Sigmoid colon (tissue), 6 donors: ENCODE measurements at regions not wholly inside any gene's neighbourhood (a gene's known extent, or its start where the extent isn't known, plus 50 kb on each side); places are given as distances from the start of the nearest gene placed in this dataset.
A peak's percentile ranks its signal among the peaks of the same experiment; 100 is the strongest.

Experiments used
- DNase-seq: peaks from one replicate; pipeline ENCODE4 v3.0.0-alpha.2; 2019
- H3K27ac ChIP-seq, 4 donors: fragments of 200-600 bp; sonication (generic); one replicate each; pipeline ENCODE4 v1.5.1; 2016 to 2019; ENCODE audit warnings: mild to moderate bottlenecking in 1 of 4
- H3K27me3 ChIP-seq, 3 donors: fragments of 200-600 bp; sonication (generic); one replicate each; pipeline ENCODE4 v1.5.1; 2019; ENCODE audit warnings: mild to moderate bottlenecking in 1 of 3
- H3K36me3 ChIP-seq, 4 donors: fragments of 200-600 bp; sonication (generic); one replicate each; pipeline ENCODE4 v1.5.1; 2016 to 2019
- H3K4me1 ChIP-seq, 4 donors: fragments of 200-600 bp; sonication (generic); one replicate each; pipeline ENCODE4 v1.5.1; 2017 to 2019
- H3K4me3 ChIP-seq, 4 donors: fragments of 200-600 bp; sonication (generic); one replicate each; pipeline ENCODE4 v1.5.1; 2017 to 2019; ENCODE audit warnings: mild to moderate bottlenecking in 2 of 4, moderate library complexity in 1 of 4
- H3K9me3 ChIP-seq, 4 donors: fragments of 200-600 bp in 3 of 4; sonication (generic) in 3 of 4; one replicate each; pipeline versions ENCODE4 v1.5.1 to v1.6.1; 2013 to 2019
- CTCF ChIP-seq, 4 experiments: fragments of 450-650 bp in 3 of 4; fragments of 200-600 bp in 1 of 4; IDR thresholded peaks; one replicate each; pipeline ENCODE4 v1.5.1; 2016 to 2019; ENCODE audit warnings: antibody characterized with exemption in 4 of 4, mild to moderate bottlenecking in 3 of 4, moderate library complexity in 2 of 4
- EP300 ChIP-seq, 4 donors: sonication (generic); formaldehyde crosslinking; IDR thresholded peaks; one replicate each; pipeline ENCODE4 v1.6.1; 2017; ENCODE audit warnings: antibody characterized with exemption in 4 of 4
- POLR2A ChIP-seq, 2 donors: fragments of 450-650 bp; IDR thresholded peaks; one replicate each; pipeline ENCODE4 v1.6.1; 2016; ENCODE audit warnings: antibody characterized with exemption in 2 of 2, mild to moderate bottlenecking in 2 of 2, moderate library complexity in 2 of 2
- POLR2AphosphoS5 ChIP-seq, 4 donors: sonication (generic); formaldehyde crosslinking; IDR thresholded peaks; one replicate each; pipeline ENCODE4 v1.6.1; 2017; ENCODE audit warnings: antibody characterized with exemption in 4 of 4
- WGBS, 2 donors: extraction: QIAGEN DNeasy Blood & Tissue Kit; methylation state at CpG; one replicate each; pipeline ENCODE4 v1.1.7; 2013; 5-methylcytosine and 5-hydroxymethylcytosine counted together
- intact Hi-C: fragments of 100-400 bp; cut with DNase I; formaldehyde crosslinking; loops from one replicate; pipeline ENCODE4 v1.15.1; 2023
- donor health status: healthy with polysubstance abuse.
- donor health status: healthy.

GRCh38 chr5:171692107-171692506 is 93.5 kb upstream of the SMIM23 start:
- Histone ChIP-seq H3K4me3 (no peak overlapping the region), H3K36me3 (no peaks in the 10 kb centered on the region), H3K27me3 (no peaks in the 10 kb centered on the region), H3K4me1 (no peaks in the 10 kb centered on the region), H3K27ac (no peak overlapping the region), H3K9me3 (no peaks in the 10 kb centered on the region)
- intact Hi-C loops: no loop called here
- TF ChIP-seq POLR2A (IDR thresholded peaks at IDR 0.05) (no peak), EP300 (IDR thresholded peaks at IDR 0.05) (no peak)
- WGBS, 2 donors: 68 to 83% methylated on average over 3 of the region's 3 CpGs
- no peak for DNase-seq

- no peak overlapping the region for H3K4me3 ChIP-seq
- H3K36me3 ChIP-seq: no peaks in the 10 kb centered on the region
- H3K27ac ChIP-seq: no peak overlapping the region
- intact Hi-C loops: no loop called here
- H3K4me1 ChIP-seq: no peaks in the 10 kb centered on the region
- no peaks in the 10 kb centered on the region for H3K27me3 ChIP-seq
- 75 to 85% methylated on average over 4 of the region's 4 CpGs for WGBS, 2 donors
- no peak for TF ChIP-seq POLR2A (IDR thresholded peaks at IDR 0.05)
- no peak for TF ChIP-seq CTCF (IDR thresholded peaks at IDR 0.05)
- no peak for TF ChIP-seq POLR2AphosphoS5 (IDR thresholded peaks at IDR 0.05)
- TF ChIP-seq EP300 (IDR thresholded peaks at IDR 0.05): no peak
- no peaks in the 10 kb centered on the region for H3K9me3 ChIP-seq
- no peak for DNase-seq
Measured at GRCh38 chr5:171692936-171693335, 92.7 kb upstream of the SMIM23 start.

- TF ChIP-seq POLR2A (IDR thresholded peaks at IDR 0.05) (no peak), CTCF (IDR thresholded peaks at IDR 0.05) (no peak), POLR2AphosphoS5 (IDR thresholded peaks at IDR 0.05) (no peak), EP300 (IDR thresholded peaks at IDR 0.05) (no peak)
- DNase-seq: no peak
- Histone ChIP-seq H3K9me3 (no peaks in the 10 kb centered on the region), H3K27me3 (no peaks in the 10 kb centered on the region), H3K36me3 (no peaks in the 10 kb centered on the region), H3K27ac (no peak overlapping the region), H3K4me1 (no peaks in the 10 kb centered on the region), H3K4me3 (no peak overlapping the region)
- intact Hi-C loops: no loop called here
- whole genome bisulfite sequencing, 2 donors: 42 to 61% methylated on average over 3 of the region's 3 CpGs
Measured at GRCh38 chr5:171693412-171693811, 92.2 kb upstream of the SMIM23 start.

GRCh38 chr5:171695804-171696203 is 89.8 kb upstream of the SMIM23 start:
- Histone ChIP-seq H3K36me3 (no peaks in the 10 kb centered on the region), H3K4me3 (no peak overlapping the region), H3K27ac (no peak overlapping the region), H3K27me3 (no peaks in the 10 kb centered on the region), H3K4me1 (no peaks in the 10 kb centered on the region), H3K9me3 (no peaks in the 10 kb centered on the region)
- WGBS, 2 donors: 86 to 87% methylated on average over 2 of the region's 2 CpGs
- intact Hi-C loops: no loop called here
- DNase-seq: peak; percentile 7
- TF ChIP-seq POLR2AphosphoS5 (IDR thresholded peaks at IDR 0.05) (no peak), POLR2A (IDR thresholded peaks at IDR 0.05) (no peak), CTCF (IDR thresholded peaks at IDR 0.05) (no peak), EP300 (IDR thresholded peaks at IDR 0.05) (no peak)

GRCh38 chr5:171697221-171698102 is 88.2 kb upstream of the SMIM23 start:
- no peaks in the 10 kb centered on the region for H3K36me3 ChIP-seq
- intact Hi-C loops: no loop called here
- no peaks in the 10 kb centered on the region for H3K27me3 ChIP-seq
- TF ChIP-seq POLR2AphosphoS5 (IDR thresholded peaks at IDR 0.05): no peak
- H3K9me3 ChIP-seq: no peaks in the 10 kb centered on the region
- no peak overlapping the region for H3K4me3 ChIP-seq
- WGBS, 2 donors: 79 to 83% methylated on average over 18 of the region's 18 CpGs
- no peaks in the 10 kb centered on the region for H3K4me1 ChIP-seq
- H3K27ac ChIP-seq: no peak overlapping the region
- no peak for DNase-seq
